Neural progenitor cell (in vitro differentiated cells): ENCODE measurements at regions not wholly inside any gene's neighbourhood (a gene's known extent, or its start where the extent isn't known, plus 50 kb on each side); places are given as distances from the start of the nearest gene placed in this dataset.

Source experiments
- DNase-seq: peaks from one replicate; pipeline ENCODE4 v3.0.0-alpha.2; 2016; ENCODE audit warnings: low spot score
- H2AFZ ChIP-seq: fragments of 200-600 bp; sonication (generic); replicated peaks from 2 replicates; pipeline ENCODE4 v1.6.1; 2016; ENCODE audit warnings: antibody characterized with exemption
- H3F3A ChIP-seq: fragments of 200-600 bp; sonication (generic); 2 replicates; pipeline ENCODE4 v1.6.1; 2016; ENCODE audit warnings: antibody characterized with exemption, low read depth
- H3K27ac ChIP-seq: fragments of 200-600 bp; sonication (generic); 2 replicates; pipeline ENCODE4 v1.5.1; 2016; ENCODE audit warnings: mild to moderate bottlenecking
- H3K27me3 ChIP-seq: fragments of 200-600 bp; sonication (generic); 2 replicates; pipeline ENCODE4 v1.6.1; 2016; ENCODE audit warnings: mild to moderate bottlenecking, moderate library complexity
- H3K36me3 ChIP-seq: fragments of 200-600 bp; sonication (generic); 2 replicates; pipeline ENCODE4 v1.5.1; 2016
- H3K4me1 ChIP-seq: fragments of 200-600 bp; sonication (generic); 2 replicates; pipeline ENCODE4 v1.6.1; 2016; ENCODE audit warnings: mixed run types
- H3K4me2 ChIP-seq: fragments of 200-600 bp; sonication (generic); 2 replicates; pipeline ENCODE4 v1.6.1; 2016
- H3K4me3 ChIP-seq: fragments of 200-600 bp; sonication (generic); 2 replicates; pipeline ENCODE4 v1.5.1; 2016
- H3K79me2 ChIP-seq: fragments of 200-600 bp; sonication (generic); 2 replicates; pipeline ENCODE4 v1.6.1; 2016; ENCODE audit warnings: low read depth
- H3K9ac ChIP-seq: fragments of 200-600 bp; sonication (generic); 2 replicates; pipeline ENCODE4 v1.6.1; 2016
- H3K9me3 ChIP-seq: fragments of 200-600 bp; sonication (generic); 2 replicates; pipeline ENCODE4 v1.5.1; 2016; ENCODE audit warnings: low read depth
- H4K20me1 ChIP-seq: fragments of 200-600 bp; sonication (generic); 2 replicates; pipeline ENCODE4 v1.6.1; 2016; ENCODE audit warnings: low read depth
- H3K27ac Mint-ChIP-seq: 3 replicates; pipeline ENCODE4 v1.8.0; 2021; ENCODE audit warnings: mixed read lengths
- H3K27me3 Mint-ChIP-seq: 2 replicates; pipeline ENCODE4 v1.8.0; 2022; ENCODE audit warnings: low read depth, mild to moderate bottlenecking, inconsistent platforms, moderate library complexity, mixed read lengths; ENCODE audit not compliant: insufficient read depth
- H3K36me3 Mint-ChIP-seq: 3 replicates; pipeline ENCODE4 v1.8.0; 2021; ENCODE audit warnings: mixed read lengths
- H3K4me1 Mint-ChIP-seq: 3 replicates; pipeline ENCODE4 v1.8.0; 2021; ENCODE audit warnings: mixed read lengths
- H3K4me3 Mint-ChIP-seq: 3 replicates; pipeline ENCODE4 v1.8.0; 2021; ENCODE audit warnings: mild to moderate bottlenecking, moderate library complexity, mixed read lengths
- H3K9me3 Mint-ChIP-seq: 3 replicates; pipeline ENCODE4 v1.8.0; 2020; ENCODE audit warnings: mixed read lengths
- EZH2 ChIP-seq: fragments of 200-600 bp; sonication (generic); IDR thresholded peaks from 2 replicates; pipeline ENCODE4 v1.6.1; 2017; ENCODE audit warnings: antibody characterized with exemption, mild to moderate bottlenecking, moderate library complexity
- EZH2phosphoT487 ChIP-seq: fragments of 200-600 bp; sonication (generic); IDR thresholded peaks from 2 replicates; pipeline ENCODE4 v1.6.1; 2017; ENCODE audit warnings: antibody characterized with exemption
- TF ChIP-seq, protein P1 (sequence below): fragments of 200-600 bp; sonication (generic); IDR thresholded peaks from 2 replicates; pipeline ENCODE4 v1.5.1; 2017; ENCODE audit warnings: antibody characterized with exemption, mild to moderate bottlenecking

DNA sequence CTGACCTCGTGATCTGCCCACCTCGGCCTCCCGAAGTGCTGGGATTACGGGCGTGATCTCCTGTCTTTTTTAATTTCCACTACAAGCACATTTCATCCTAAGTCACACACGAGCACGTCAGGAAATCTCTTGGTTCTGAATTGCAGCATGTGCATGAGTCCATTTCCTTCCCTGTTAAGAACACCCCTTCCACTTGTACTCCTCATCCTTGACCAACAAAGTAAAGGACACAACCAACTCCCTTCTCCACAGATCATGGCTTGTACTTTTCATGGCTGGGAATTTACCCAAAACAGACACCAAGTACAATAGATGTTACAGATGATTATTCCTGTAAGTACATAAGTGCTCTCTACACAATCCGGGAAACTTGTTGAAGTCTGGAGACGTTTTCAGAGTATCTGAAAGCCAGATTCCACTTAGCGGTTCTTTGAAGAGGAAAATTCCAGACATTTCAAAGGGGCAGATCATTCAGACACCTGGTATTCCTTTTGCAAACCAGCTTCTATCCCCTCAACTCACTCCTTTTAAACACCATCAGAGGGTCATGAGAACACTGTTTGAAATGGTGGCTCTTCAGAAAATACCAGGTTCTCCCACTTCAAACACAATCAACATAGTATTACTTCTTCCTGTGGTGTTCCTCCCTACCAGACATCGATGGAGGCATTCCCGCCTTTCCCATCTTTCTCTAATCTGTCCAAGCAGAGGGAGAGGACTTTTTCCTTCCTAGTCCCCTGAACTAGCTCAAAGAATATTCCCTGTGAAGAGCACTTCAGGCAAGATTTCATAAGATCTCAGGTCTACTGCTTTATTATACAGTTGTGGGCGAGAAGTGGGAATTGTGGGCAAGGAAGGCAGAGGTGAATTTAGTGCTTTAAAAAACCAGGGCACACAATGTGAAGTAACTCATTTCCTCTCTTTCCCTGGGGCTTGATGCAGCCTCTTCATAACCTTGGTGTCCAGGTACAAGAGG, 80.1 kb upstream of the TSC22D2 start:
- no peak for TF ChIP-seq EZH2phosphoT487
- TF ChIP-seq, protein P1, sequence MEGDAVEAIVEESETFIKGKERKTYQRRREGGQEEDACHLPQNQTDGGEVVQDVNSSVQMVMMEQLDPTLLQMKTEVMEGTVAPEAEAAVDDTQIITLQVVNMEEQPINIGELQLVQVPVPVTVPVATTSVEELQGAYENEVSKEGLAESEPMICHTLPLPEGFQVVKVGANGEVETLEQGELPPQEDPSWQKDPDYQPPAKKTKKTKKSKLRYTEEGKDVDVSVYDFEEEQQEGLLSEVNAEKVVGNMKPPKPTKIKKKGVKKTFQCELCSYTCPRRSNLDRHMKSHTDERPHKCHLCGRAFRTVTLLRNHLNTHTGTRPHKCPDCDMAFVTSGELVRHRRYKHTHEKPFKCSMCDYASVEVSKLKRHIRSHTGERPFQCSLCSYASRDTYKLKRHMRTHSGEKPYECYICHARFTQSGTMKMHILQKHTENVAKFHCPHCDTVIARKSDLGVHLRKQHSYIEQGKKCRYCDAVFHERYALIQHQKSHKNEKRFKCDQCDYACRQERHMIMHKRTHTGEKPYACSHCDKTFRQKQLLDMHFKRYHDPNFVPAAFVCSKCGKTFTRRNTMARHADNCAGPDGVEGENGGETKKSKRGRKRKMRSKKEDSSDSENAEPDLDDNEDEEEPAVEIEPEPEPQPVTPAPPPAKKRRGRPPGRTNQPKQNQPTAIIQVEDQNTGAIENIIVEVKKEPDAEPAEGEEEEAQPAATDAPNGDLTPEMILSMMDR: no peak
- no peak for TF ChIP-seq EZH2
- Histone ChIP-seq H3K4me1 (no peaks in the 10 kb centered on the region), H3K4me2 (no peak overlapping the region), H3K4me3 (no peak overlapping the region), H4K20me1 (no peaks in the 10 kb centered on the region), H2AFZ (peak overlapping the region; percentile 69), H3F3A (no peaks in the 10 kb centered on the region), H3K36me3 (no peaks in the 10 kb centered on the region), H3K9me3 (no peaks in the 10 kb centered on the region), H3K9ac (no peak overlapping the region), H3K27ac (no peak overlapping the region), H3K27me3 (no peaks in the 10 kb centered on the region), H3K79me2 (no peaks in the 10 kb centered on the region)
- no peak overlapping the region for H3K27ac Mint-ChIP-seq
- DNase-seq: no peak
- H3K27me3 Mint-ChIP-seq: peaks cover 2% of the 10 kb centered on the region
- peaks cover 8% of the 10 kb centered on the region for H3K4me1 Mint-ChIP-seq
- no peak overlapping the region for H3K4me3 Mint-ChIP-seq
- no peaks in the 10 kb centered on the region for H3K9me3 Mint-ChIP-seq
- no peaks in the 10 kb centered on the region for H3K36me3 Mint-ChIP-seq

DNA sequence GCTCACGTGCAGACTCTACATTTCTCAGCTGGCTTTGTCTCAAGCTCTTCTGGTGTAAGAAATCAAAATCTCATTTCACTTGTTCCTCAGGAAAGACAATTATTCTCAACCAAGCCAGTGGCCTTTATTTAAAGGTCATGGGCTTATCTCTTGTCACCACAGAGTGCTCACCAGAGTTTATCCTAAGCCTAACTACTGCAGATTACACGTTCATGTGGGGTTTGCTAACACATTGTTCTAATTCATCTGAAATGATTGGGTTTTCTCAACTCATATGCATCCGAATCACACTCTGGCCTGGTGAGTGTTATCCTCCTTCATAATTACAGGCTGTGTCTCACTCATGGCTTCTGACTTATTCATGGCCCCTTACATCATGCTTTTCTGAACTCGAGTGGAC, 83.3 kb upstream of the TSC22D2 start:
- Mint-ChIP-seq H3K4me3 (no peak overlapping the region), H3K27me3 (peaks cover 2% of the 10 kb centered on the region), H3K27ac (peak overlapping the region; percentile 12), H3K4me1 (peaks cover 8% of the 10 kb centered on the region), H3K36me3 (no peaks in the 10 kb centered on the region), H3K9me3 (peaks cover 2% of the 10 kb centered on the region)
- no peak for TF ChIP-seq EZH2
- no peak for TF ChIP-seq EZH2phosphoT487
- TF ChIP-seq, protein P1: no peak
- Histone ChIP-seq H3K27me3 (no peaks in the 10 kb centered on the region), H3K4me1 (no peaks in the 10 kb centered on the region), H2AFZ (peak overlapping the region; percentile 80), H3K9ac (no peak overlapping the region), H3K27ac (no peak overlapping the region), H3K9me3 (no peaks in the 10 kb centered on the region), H3F3A (no peaks in the 10 kb centered on the region), H3K4me2 (no peak overlapping the region), H3K36me3 (no peaks in the 10 kb centered on the region), H4K20me1 (no peaks in the 10 kb centered on the region), H3K4me3 (no peak overlapping the region), H3K79me2 (no peaks in the 10 kb centered on the region)
- DNase-seq: no peak

DNA sequence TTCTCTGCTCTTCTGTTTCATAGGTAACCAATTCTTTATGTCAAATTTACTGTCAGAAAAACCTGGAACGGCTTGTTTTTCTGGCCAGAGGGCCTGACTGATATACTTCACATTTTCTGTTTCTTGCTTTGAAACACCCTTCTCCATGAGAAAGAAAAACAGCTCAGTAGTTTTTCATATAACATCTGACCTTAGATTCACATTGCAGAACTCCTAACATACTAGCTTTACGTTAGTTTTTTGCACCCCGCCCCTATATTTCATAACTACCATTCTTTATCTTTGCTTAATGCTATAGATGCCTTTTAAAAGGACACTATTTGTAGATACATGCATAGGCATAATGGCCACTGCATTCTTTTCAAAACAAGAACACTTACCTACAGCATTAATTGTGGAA, 83.9 kb upstream of the TSC22D2 start:
- TF ChIP-seq EZH2phosphoT487: no peak
- TF ChIP-seq, protein P1: no peak
- TF ChIP-seq EZH2: no peak
- no peak overlapping the region for H3K4me3 Mint-ChIP-seq
- peaks cover 2% of the 10 kb centered on the region for H3K27me3 Mint-ChIP-seq
- no peak for DNase-seq
- H3K27me3 ChIP-seq: no peaks in the 10 kb centered on the region
- H3K9me3 Mint-ChIP-seq: peaks cover 2% of the 10 kb centered on the region
- H3K4me1 ChIP-seq: no peaks in the 10 kb centered on the region
- H3K4me1 Mint-ChIP-seq: peaks cover 8% of the 10 kb centered on the region
- no peaks in the 10 kb centered on the region for H3K79me2 ChIP-seq
- no peak overlapping the region for H3K27ac ChIP-seq
- no peak overlapping the region for H3K4me3 ChIP-seq
- H3K36me3 Mint-ChIP-seq: no peaks in the 10 kb centered on the region
- H3K27ac Mint-ChIP-seq: no peak overlapping the region
- no peaks in the 10 kb centered on the region for H4K20me1 ChIP-seq
- no peaks in the 10 kb centered on the region for H3K36me3 ChIP-seq
- peak overlapping the region; percentile 80 for H2AFZ ChIP-seq
- no peaks in the 10 kb centered on the region for H3F3A ChIP-seq
- H3K9me3 ChIP-seq: no peaks in the 10 kb centered on the region
- no peak overlapping the region for H3K9ac ChIP-seq
- no peak overlapping the region for H3K4me2 ChIP-seq
